Choroid plexus epithelial cell (primary cell): ENCODE measurements at regions not wholly inside any gene's neighbourhood (a gene's known extent, or its start where the extent isn't known, plus 50 kb on each side); places are given as distances from the start of the nearest gene placed in this dataset.
A peak's percentile ranks its signal among the peaks of the same experiment; 100 is the strongest.
"Not testable (repeated sequence)": the region's sequence is repeated elsewhere in the genome, so short reads cannot be mapped to it uniquely, and the experiment has no call there.

Experiments
- DNase-seq: peaks from one replicate; pipeline ENCODE4 v3.0.0-alpha.2; 2010; ENCODE audit warnings: low read depth
- H3K4me3 ChIP-seq: 2 replicates; pipeline ENCODE4 v1.5.1; 2011; ENCODE audit warnings: low read depth, mild to moderate bottlenecking, control low read depth, low read length, moderate library complexity
- CTCF ChIP-seq: conservative IDR thresholded peaks from 2 replicates; pipeline ENCODE4 v1.5.1; 2011; ENCODE audit warnings: low read depth, mild to moderate bottlenecking, control low read depth, inconsistent platforms, low read length, moderate library complexity

DNA sequence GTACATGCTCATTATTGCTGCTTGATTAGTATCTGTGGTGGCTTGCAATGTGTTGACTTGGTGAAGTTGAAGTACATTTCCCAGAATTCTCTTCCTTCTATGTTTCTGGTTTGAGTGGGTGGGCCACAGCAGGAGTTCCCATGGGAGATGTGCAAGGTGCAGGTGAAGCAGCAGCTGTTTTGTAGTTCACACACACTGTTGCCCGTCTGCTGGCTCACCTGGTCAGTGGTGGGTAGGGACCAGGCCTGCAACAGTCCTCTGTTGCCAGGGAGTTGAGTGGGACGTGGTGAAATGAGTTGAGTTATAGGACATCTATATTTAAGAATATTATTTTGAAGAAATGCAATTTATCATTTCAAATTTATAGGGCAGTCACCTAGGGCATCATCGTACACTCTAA, 417.4 kb downstream of the TMEM135 start:
- TF ChIP-seq CTCF, result no peak
- DNase-seq, result no peak
- H3K4me3 ChIP-seq, result no peak overlapping the region

- TF ChIP-seq CTCF, result no peak
- DNase-seq, result peak; percentile 39
- no peak overlapping the region for H3K4me3 ChIP-seq
Measured at GRCh38 chr11:87454241-87454640, 416.5 kb downstream of the TMEM135 start.

- no peak overlapping the region for H3K4me3 ChIP-seq
- no peak for TF ChIP-seq CTCF
- DNase-seq, result no peak
Measured at GRCh38 chr11:87453531-87454089, 415.9 kb downstream of the TMEM135 start.

DNA sequence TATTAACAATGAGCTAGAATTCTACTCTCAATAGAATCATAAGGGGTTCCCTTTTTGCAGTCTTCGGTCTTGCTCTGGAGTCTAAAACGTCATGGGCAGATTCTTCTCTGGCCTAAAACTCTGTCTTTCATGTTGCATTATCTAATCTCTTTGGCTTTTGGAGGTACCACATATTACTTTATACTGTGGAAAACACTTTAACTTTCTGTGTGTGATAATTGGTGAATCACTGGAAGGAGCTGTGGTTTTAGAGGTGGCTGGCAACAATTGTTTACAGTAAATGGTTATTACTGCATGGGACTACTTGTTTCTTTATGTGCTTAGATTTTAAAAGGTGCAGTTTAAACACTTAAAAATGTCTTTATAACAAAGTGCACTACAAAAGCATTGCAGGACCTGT, 414.3 kb downstream of the TMEM135 start:
- not testable (repeated sequence) for DNase-seq

DNA sequence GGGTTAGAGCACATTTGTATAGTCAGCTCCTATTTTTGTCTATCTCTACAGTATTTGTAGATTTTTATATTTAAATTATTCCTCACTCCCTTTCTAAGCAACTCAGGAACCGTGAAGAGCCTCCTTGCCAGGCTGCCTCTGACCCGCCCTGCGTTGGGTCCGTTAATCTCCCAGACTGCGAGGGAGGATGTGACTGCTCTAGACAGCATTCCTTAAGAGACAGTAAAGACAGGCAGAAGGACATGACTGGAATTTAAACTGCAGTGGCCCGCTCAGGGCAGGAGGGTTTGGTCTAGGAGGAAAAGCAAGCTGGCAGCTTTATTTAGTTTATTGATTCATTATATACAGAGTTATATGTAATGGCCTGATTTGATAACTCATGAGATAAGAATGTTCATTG, 413.7 kb downstream of the TMEM135 start:
- DNase-seq, result no peak
- no peak for TF ChIP-seq CTCF
- no peak overlapping the region for H3K4me3 ChIP-seq

More for the DNA sequence above, 414.3 kb downstream of the TMEM135 start:
- H3K4me3 ChIP-seq, result not testable (repeated sequence)

- no peak for TF ChIP-seq CTCF
- no peak for DNase-seq
- H3K4me3 ChIP-seq, result no peak overlapping the region
Measured at GRCh38 chr11:87447606-87448005, 409.9 kb downstream of the TMEM135 start.

DNA sequence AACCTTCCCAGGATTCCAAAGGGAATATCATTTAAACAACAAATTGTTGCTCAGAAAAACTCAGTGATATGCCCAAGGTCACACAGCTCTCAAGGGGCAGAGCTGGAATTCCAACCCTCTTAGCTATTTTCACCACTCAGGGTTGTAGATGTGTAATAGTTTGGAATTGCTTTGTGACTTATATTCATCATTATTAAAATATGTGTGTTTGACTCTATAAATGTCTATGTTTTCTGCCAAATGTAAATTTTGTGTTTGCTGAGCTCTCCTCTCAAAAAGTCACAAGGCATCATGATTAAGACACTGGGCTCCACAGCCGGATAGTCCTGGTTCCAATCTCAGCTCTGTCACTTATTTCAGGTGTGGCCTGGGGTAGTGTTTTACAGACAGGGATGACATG, 407.3 kb downstream of the TMEM135 start:
- DNase-seq, result peak; percentile 46
- no peak overlapping the region for H3K4me3 ChIP-seq
- TF ChIP-seq CTCF, result no peak
